Stimulated activated CD8-positive, alpha-beta memory T cell treated with anti-CD3 and anti-CD28 coated beads, Interleukin-7, amount 100 ng/mL, for 4 hours (primary cell): ENCODE measurements at regions not wholly inside any gene's neighbourhood (a gene's known extent, or its start where the extent isn't known, plus 50 kb on each side); places are given as distances from the start of the nearest gene placed in this dataset.

Experiments
- DNase-seq, 2 donors: peaks; one replicate each; pipeline ENCODE4 v3.0.0-alpha.2; 2020; ENCODE audit warnings: low read depth in 2 of 2

- no peak for DNase-seq
These were observed 71.2 kb upstream of the AFDN start for GRCh38 chr6:167755461-167755860.

GRCh38 chr6:167756597-167756996 lies 70.1 kb upstream of the AFDN start:
- DNase-seq = no peak

- DNase-seq = no peak
These were observed 69.5 kb upstream of the AFDN start for GRCh38 chr6:167757249-167757648.

- no peak for DNase-seq
These were observed 68.9 kb upstream of the AFDN start for GRCh38 chr6:167757821-167758220.

- no peak for DNase-seq
These were observed 68.2 kb upstream of the AFDN start for GRCh38 chr6:167758309-167759023.

GRCh38 chr6:167759206-167759605 lies 67.5 kb upstream of the AFDN start:
- no peak for DNase-seq

- DNase-seq = no peak
These were observed 66.8 kb upstream of the AFDN start for GRCh38 chr6:167759912-167760311.

GRCh38 chr6:167760979-167761793 lies 65.5 kb upstream of the AFDN start:
- no peak for DNase-seq

GRCh38 chr6:167761794-167762258 lies 64.9 kb upstream of the AFDN start:
- DNase-seq = no peak

GRCh38 chr6:167762259-167762962 lies 64.3 kb upstream of the AFDN start:
- no peak for DNase-seq

GRCh38 chr6:167763056-167763944 lies 63.4 kb upstream of the AFDN start:
- DNase-seq = no peak

- no peak for DNase-seq
These were observed 62.5 kb upstream of the AFDN start for GRCh38 chr6:167764215-167764614.

GRCh38 chr6:167764713-167765479 lies 61.8 kb upstream of the AFDN start:
- no peak for DNase-seq

- DNase-seq = no peak
These were observed 59.6 kb upstream of the AFDN start for GRCh38 chr6:167766986-167767714.

GRCh38 chr6:167767715-167768107 lies 59.0 kb upstream of the AFDN start:
- no peak for DNase-seq

GRCh38 chr6:167768471-167769215 lies 58.1 kb upstream of the AFDN start:
- no peak for DNase-seq

GRCh38 chr6:167769408-167770190 lies 57.1 kb upstream of the AFDN start:
- no peak for DNase-seq

GRCh38 chr6:167770291-167770955 lies 56.3 kb upstream of the AFDN start:
- no peak for DNase-seq
